MM.1S (cell line): ENCODE measurements at regions not wholly inside any gene's neighbourhood (a gene's known extent, or its start where the extent isn't known, plus 50 kb on each side); places are given as distances from the start of the nearest gene placed in this dataset.

Source experiments
- EZH2 ChIP-seq: fragments of 300-600 bp; sonication (generic); optimal IDR thresholded peaks from 2 replicates; pipeline ENCODE3; 2017; ENCODE audit warnings: low read depth, mild to moderate bottlenecking, antibody characterized with exemption, low read length, mixed read lengths
- TF ChIP-seq, protein P1 (sequence below): fragments of 300-600 bp; sonication (generic); IDR thresholded peaks from 2 replicates; pipeline ENCODE4 v1.5.1; 2016; ENCODE audit warnings: antibody characterized with exemption, low read length, mixed read lengths

DNA sequence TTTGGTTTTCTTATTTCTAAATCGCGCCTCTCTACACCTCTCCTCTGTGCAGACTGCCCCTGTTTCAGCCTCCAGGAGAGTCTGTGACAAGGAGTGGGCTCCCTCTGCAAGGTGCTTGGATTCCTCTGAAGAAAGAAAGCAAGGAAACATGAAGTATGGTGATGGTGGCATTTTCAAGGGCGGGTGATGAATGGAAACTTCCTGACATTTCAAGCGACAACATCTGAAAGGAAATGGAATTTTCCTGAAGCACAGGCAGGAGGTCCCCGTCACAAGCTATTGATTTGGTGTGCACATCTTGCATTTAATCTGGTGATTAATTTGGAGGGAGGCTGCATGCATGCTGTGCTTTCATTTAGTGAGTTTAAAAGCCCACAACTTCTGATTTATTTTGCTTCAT is 164.6 kb upstream of the FGGY start:
- TF ChIP-seq, protein P1, sequence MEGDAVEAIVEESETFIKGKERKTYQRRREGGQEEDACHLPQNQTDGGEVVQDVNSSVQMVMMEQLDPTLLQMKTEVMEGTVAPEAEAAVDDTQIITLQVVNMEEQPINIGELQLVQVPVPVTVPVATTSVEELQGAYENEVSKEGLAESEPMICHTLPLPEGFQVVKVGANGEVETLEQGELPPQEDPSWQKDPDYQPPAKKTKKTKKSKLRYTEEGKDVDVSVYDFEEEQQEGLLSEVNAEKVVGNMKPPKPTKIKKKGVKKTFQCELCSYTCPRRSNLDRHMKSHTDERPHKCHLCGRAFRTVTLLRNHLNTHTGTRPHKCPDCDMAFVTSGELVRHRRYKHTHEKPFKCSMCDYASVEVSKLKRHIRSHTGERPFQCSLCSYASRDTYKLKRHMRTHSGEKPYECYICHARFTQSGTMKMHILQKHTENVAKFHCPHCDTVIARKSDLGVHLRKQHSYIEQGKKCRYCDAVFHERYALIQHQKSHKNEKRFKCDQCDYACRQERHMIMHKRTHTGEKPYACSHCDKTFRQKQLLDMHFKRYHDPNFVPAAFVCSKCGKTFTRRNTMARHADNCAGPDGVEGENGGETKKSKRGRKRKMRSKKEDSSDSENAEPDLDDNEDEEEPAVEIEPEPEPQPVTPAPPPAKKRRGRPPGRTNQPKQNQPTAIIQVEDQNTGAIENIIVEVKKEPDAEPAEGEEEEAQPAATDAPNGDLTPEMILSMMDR: no peak
- no peak for TF ChIP-seq EZH2
